Fibroblast of mammary gland (primary cell): ENCODE measurements at regions not wholly inside any gene's neighbourhood (a gene's known extent, or its start where the extent isn't known, plus 50 kb on each side); places are given as distances from the start of the nearest gene placed in this dataset.
A peak's percentile ranks its signal among the peaks of the same experiment; 100 is the strongest.
"Not testable (repeated sequence)": the region's sequence is repeated elsewhere in the genome, so short reads cannot be mapped to it uniquely, and the experiment has no call there.

Experiments
- DNase-seq: peaks from one replicate; pipeline ENCODE4 v3.0.0-alpha.2; 2010; ENCODE audit warnings: low read depth
- H3K4me3 ChIP-seq: 2 replicates; pipeline ENCODE4 v1.5.1; 2011; ENCODE audit warnings: low read depth, mild to moderate bottlenecking, low read length, moderate library complexity; ENCODE audit not compliant: control insufficient read depth
- CTCF ChIP-seq: conservative IDR thresholded peaks from 2 replicates; pipeline ENCODE4 v1.5.1; 2011; ENCODE audit warnings: low read depth, low read length, inconsistent platforms; ENCODE audit not compliant: control insufficient read depth, insufficient read depth

- DNase-seq, result no peak
- TF ChIP-seq CTCF, result no peak
- H3K4me3 ChIP-seq, result no peak overlapping the region
Measured at GRCh38 chr2:193845604-193846003, 1650.9 kb upstream of the TMEFF2 start.

- H3K4me3 ChIP-seq, result no peak overlapping the region
- no peak for DNase-seq
- TF ChIP-seq CTCF, result no peak
Measured at GRCh38 chr2:193843675-193844074, 1648.9 kb upstream of the TMEFF2 start.

- H3K4me3 ChIP-seq, result no peak overlapping the region
- TF ChIP-seq CTCF, result no peak
- peak; percentile 31 for DNase-seq
Measured at GRCh38 chr2:193841384-193842150, 1646.8 kb upstream of the TMEFF2 start.

GRCh38 chr2:193837111-193837738, 1642.5 kb upstream of the TMEFF2 start:
- TF ChIP-seq CTCF, result no peak
- H3K4me3 ChIP-seq, result no peak overlapping the region
- peak; percentile 73 for DNase-seq

GRCh38 chr2:193836424-193837006, 1641.8 kb upstream of the TMEFF2 start:
- not testable (repeated sequence) for H3K4me3 ChIP-seq, DNase-seq

GRCh38 chr2:193833895-193834294, 1639.2 kb upstream of the TMEFF2 start:
- DNase-seq, result peak; percentile 69
- not testable (repeated sequence) for H3K4me3 ChIP-seq

DNA sequence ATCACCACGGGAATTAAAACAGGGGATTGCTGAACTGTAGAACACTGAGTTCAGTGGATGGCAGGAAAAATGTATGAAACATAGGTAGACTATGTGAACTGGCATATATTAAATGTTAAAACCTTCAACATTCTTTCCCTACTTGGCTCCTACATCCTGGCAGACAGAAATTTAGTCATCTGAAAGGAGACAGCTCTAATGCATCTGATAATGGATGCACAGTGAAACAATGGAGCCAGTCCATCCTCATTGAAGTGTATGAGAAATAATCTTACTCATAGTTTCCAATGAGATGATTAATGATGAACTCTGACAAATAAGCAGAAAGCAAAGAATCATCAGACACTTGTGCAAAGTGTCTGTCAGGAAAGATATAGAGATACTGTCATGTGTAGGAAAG, 1629.7 kb upstream of the TMEFF2 start:
- peak; percentile 88 for DNase-seq
- TF ChIP-seq CTCF, result no peak
- H3K4me3 ChIP-seq, result no peak overlapping the region
